K562 (cell line): ENCODE measurements at regions not wholly inside any gene's neighbourhood (a gene's known extent, or its start where the extent isn't known, plus 50 kb on each side); places are given as distances from the start of the nearest gene placed in this dataset.

ENCODE experiments used
- ATAC-seq: fragments of 200-7000 bp; cut with Tn5 transposase; 3 replicates; pipeline ENCODE4 v1.9.1; 2020; ENCODE audit warnings: moderate library complexity
- BruUV-seq: library from RNA; stranded (reverse); fragments of 400-500 nt; replicated peaks from 2 replicates; lab custom pipeline; 2021; lab: Mats Ljungman, UMichigan
- CTCF ChIA-PET: fragments of 300-600 bp; formaldehyde crosslinking; extraction: SDS; loops from one replicate; lab custom pipeline; 2021; ENCODE audit warnings: low intra/inter-chr PET ratio; lab: Yijun Ruan, JAX
- POLR2A ChIA-PET: fragments of 300-600, 350-650 bp; sonication (Branson Sonifier 250); formaldehyde crosslinking; extraction: SDS; loops from one replicate; lab custom pipeline; 2021; ENCODE audit warnings: antibody characterized with exemption, inconsistent platforms; lab: Yijun Ruan, JAX
- DNase-seq, 4 experiments: peaks; one replicate each; pipeline versions ENCODE4 v3.0.0 to v3.0.0-alpha.2; 2011 to 2018; ENCODE audit warnings: low spot score in 3 of 4, mixed read lengths in 3 of 4; ENCODE audit errors: extremely low read depth in 1 of 4
- FAIRE-seq: peaks from 2 replicates; lab custom pipeline; 2011; peaks lifted over from hg19 to GRCh38; lab: Jason Lieb, UNC
- H2AFZ ChIP-seq: 2 replicates; pipeline ENCODE4 v1.6.0; 2011; ENCODE audit warnings: low read depth, low read length, control low read depth, inconsistent platforms
- H3K27ac ChIP-seq: fragments of 200-600 bp; 3 replicates; pipeline ENCODE4 v1.8.0; 2011; ENCODE audit warnings: low read depth, mild to moderate bottlenecking, control low read depth, inconsistent platforms, low read length, moderate library complexity, mixed read lengths; ENCODE audit errors: extremely low read depth
- H3K27me3 ChIP-seq, 2 experiments: fragments of 300-600 bp in 1 of 2; 2 replicates in 1 of 2; 3 replicates in 1 of 2; pipeline versions ENCODE4 v1.6.0 to v1.8.0; 2011; ENCODE audit warnings: inconsistent platforms in 2 of 2, low read length in 2 of 2, mild to moderate bottlenecking in 1 of 2, mixed read lengths in 1 of 2, moderate library complexity in 1 of 2; ENCODE audit not compliant: control insufficient read depth in 2 of 2, insufficient read depth in 2 of 2
- H3K36me3 ChIP-seq: fragments of 300-600 bp; 3 replicates; pipeline ENCODE4 v1.8.0; 2011; ENCODE audit warnings: mild to moderate bottlenecking, low read length, inconsistent platforms; ENCODE audit not compliant: control insufficient read depth, insufficient read depth
- H3K4me1 ChIP-seq, 2 experiments: fragments of 200-600 bp in 1 of 2; replicated peaks in 1 of 2; 2 replicates in 1 of 2; 3 replicates in 1 of 2; pipeline versions ENCODE4 v1.5.1 to v1.8.0; 2011; ENCODE audit warnings: inconsistent platforms in 2 of 2, low read length in 2 of 2, mild to moderate bottlenecking in 1 of 2, mixed read lengths in 1 of 2, moderate library complexity in 1 of 2; ENCODE audit not compliant: control insufficient read depth in 2 of 2, insufficient read depth in 2 of 2
- H3K4me2 ChIP-seq: 2 replicates; pipeline ENCODE4 v1.6.1; 2011; ENCODE audit warnings: low read length, control low read depth, inconsistent platforms, mixed read lengths; ENCODE audit not compliant: insufficient read depth
- H3K4me3 ChIP-seq: fragments of 200-600 bp; sonication (generic), shearing (Covaris generic); 2 replicates; pipeline ENCODE4 v1.5.1; 2016; ENCODE audit warnings: control low read depth, inconsistent platforms
- H3K79me2 ChIP-seq: fragments of 200-600 bp; 3 replicates; pipeline ENCODE4 v1.8.0; 2011; ENCODE audit warnings: low read length, inconsistent platforms; ENCODE audit not compliant: control insufficient read depth, insufficient read depth
- H3K9ac ChIP-seq, 2 experiments: 2 replicates each; pipeline versions ENCODE4 v1.6.0 to v1.6.1; 2011; ENCODE audit warnings: low read depth in 2 of 2, low read length in 2 of 2, control low read depth in 1 of 2, inconsistent platforms in 1 of 2, mild to moderate bottlenecking in 1 of 2, mixed read lengths in 1 of 2; ENCODE audit not compliant: insufficient read depth in 1 of 2
- H3K9me1 ChIP-seq: one replicate; pipeline ENCODE4 v1.6.0; 2011; ENCODE audit warnings: inconsistent platforms, mild to moderate bottlenecking, low read length, moderate library complexity; ENCODE audit not compliant: control insufficient read depth, insufficient read depth
- H3K9me3 ChIP-seq: replicated peaks from 2 replicates; pipeline ENCODE4 v1.5.1; 2011; ENCODE audit warnings: low read depth, low read length, inconsistent platforms; ENCODE audit not compliant: control insufficient read depth, insufficient read depth
- H4K20me1 ChIP-seq: replicated peaks from 2 replicates; pipeline ENCODE4 v1.6.1; 2011; ENCODE audit warnings: low read length, inconsistent platforms, mixed read lengths; ENCODE audit not compliant: control insufficient read depth, insufficient read depth
- CREB1 ChIP-seq, 2 experiments: sonication (generic) in 1 of 2; formaldehyde crosslinking in 1 of 2; IDR thresholded peaks; 2 replicates each; pipeline versions ENCODE4 v1.6.1 to v1.8.0; 2012 to 2022; ENCODE audit warnings: inconsistent platforms in 1 of 2, mild to moderate bottlenecking in 1 of 2, missing genetic modification reagents in 1 of 2, moderate library complexity in 1 of 2
- KLF10 ChIP-seq: fragments of 250-450 bp; sonication (Bioruptor Pico); IDR thresholded peaks from 2 replicates; pipeline ENCODE4 v1.6.1; 2021; ENCODE audit warnings: matching md5 sums
- MNT ChIP-seq, 2 experiments: fragments of 450-650 bp; conservative IDR thresholded peaks; 2 replicates each; pipeline ENCODE4 v1.6.1; 2017; ENCODE audit warnings: mild to moderate bottlenecking in 2 of 2, moderate library complexity in 2 of 2
- MTA3 ChIP-seq: fragments of 450-650 bp; formaldehyde crosslinking; IDR thresholded peaks from 2 replicates; pipeline ENCODE4 v1.6.1; 2017; ENCODE audit warnings: mild to moderate bottlenecking, borderline replicate concordance
- PCBP1 ChIP-seq: fragments of 200-400 bp; formaldehyde crosslinking; IDR thresholded peaks from 2 replicates; pipeline ENCODE4 v1.6.1; 2018; ENCODE audit warnings: mild to moderate bottlenecking, low read depth, low read length; ENCODE audit not compliant: poor library complexity, severe bottlenecking
- POLR2B ChIP-seq: fragments of 450-650 bp; IDR thresholded peaks from 2 replicates; pipeline ENCODE4 v1.6.1; 2018; ENCODE audit warnings: low read depth; ENCODE audit not compliant: partially characterized antibody
- XRCC3 ChIP-seq: fragments of 450-650 bp; IDR thresholded peaks from 2 replicates; pipeline ENCODE4 v1.6.1; 2017; ENCODE audit warnings: mild to moderate bottlenecking, moderate library complexity
- ZNF124 ChIP-seq: sonication (generic); formaldehyde crosslinking; IDR thresholded peaks from 2 replicates; pipeline ENCODE4 v1.8.1; 2022; ENCODE audit warnings: missing genetic modification reagents
- ZNF133 ChIP-seq: fragments of 250-450 bp; sonication (Bioruptor Pico); IDR thresholded peaks from 2 replicates; pipeline ENCODE4 v1.4.0; 2020; ENCODE audit warnings: mild to moderate bottlenecking
- ZNF316 ChIP-seq: fragments of 450-650 bp; IDR thresholded peaks from 2 replicates; pipeline ENCODE4 v1.6.1; 2016
- WGBS: fragments of 100-300 bp; shearing (Covaris generic); methylation state at CpG from one replicate; pipeline ENCODE4 v1.1.6; 2016; ENCODE audit warnings: low coverage, mixed read lengths; ENCODE audit not compliant: insufficient coverage; ENCODE audit errors: missing lambda C conversion rate; 5-methylcytosine and 5-hydroxymethylcytosine counted together
- in situ Hi-C: fragments of 300-500 bp; cut with MboI; formaldehyde crosslinking; loops from 4 replicates; pipeline ENCODE4 v1.15.0; 2018; ENCODE audit warnings: inconsistent platforms, mixed read lengths
- intact Hi-C: fragments of 100-400 bp; cut with micrococcal nuclease; formaldehyde crosslinking; loops from 2 replicates; pipeline ENCODE4 v1.14.2; 2022
- TF ChIP-seq, protein P1 (sequence below), 3 experiments: IDR thresholded peaks in 2 of 3; conservative IDR thresholded peaks in 1 of 3; 2 replicates each; pipeline ENCODE4 v1.5.1; 2011 to 2012; ENCODE audit warnings: low read length in 3 of 3, mild to moderate bottlenecking in 3 of 3, control low read depth in 2 of 3, improper control_type of control experiment in 1 of 3, inconsistent platforms in 1 of 3, low read depth in 1 of 3, mixed read lengths in 1 of 3, moderate library complexity in 1 of 3; ENCODE audit not compliant: insufficient read depth in 2 of 3
- TF ChIP-seq, protein P2 (sequence below): fragments of 450-650 bp; conservative IDR thresholded peaks from 2 replicates; pipeline ENCODE4 v1.6.1; 2016; ENCODE audit warnings: missing genetic modification characterization, low read depth, mild to moderate bottlenecking, missing compliant biosample characterization, moderate library complexity
- TF ChIP-seq, protein P3 (sequence below): fragments of 250-450 bp; sonication (Bioruptor Pico); IDR thresholded peaks from 2 replicates; pipeline ENCODE4 v1.8.0; 2022; ENCODE audit warnings: inconsistent platforms, mild to moderate bottlenecking, moderate library complexity, borderline replicate concordance

GRCh38 chr13:30835442-30835841, 70.6 kb upstream of the MEDAG start (continued):
- TF ChIP-seq, protein P1, sequence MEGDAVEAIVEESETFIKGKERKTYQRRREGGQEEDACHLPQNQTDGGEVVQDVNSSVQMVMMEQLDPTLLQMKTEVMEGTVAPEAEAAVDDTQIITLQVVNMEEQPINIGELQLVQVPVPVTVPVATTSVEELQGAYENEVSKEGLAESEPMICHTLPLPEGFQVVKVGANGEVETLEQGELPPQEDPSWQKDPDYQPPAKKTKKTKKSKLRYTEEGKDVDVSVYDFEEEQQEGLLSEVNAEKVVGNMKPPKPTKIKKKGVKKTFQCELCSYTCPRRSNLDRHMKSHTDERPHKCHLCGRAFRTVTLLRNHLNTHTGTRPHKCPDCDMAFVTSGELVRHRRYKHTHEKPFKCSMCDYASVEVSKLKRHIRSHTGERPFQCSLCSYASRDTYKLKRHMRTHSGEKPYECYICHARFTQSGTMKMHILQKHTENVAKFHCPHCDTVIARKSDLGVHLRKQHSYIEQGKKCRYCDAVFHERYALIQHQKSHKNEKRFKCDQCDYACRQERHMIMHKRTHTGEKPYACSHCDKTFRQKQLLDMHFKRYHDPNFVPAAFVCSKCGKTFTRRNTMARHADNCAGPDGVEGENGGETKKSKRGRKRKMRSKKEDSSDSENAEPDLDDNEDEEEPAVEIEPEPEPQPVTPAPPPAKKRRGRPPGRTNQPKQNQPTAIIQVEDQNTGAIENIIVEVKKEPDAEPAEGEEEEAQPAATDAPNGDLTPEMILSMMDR (IDR thresholded peaks at IDR 0.05 in 2 of 3, conservative IDR thresholded peaks at IDR 0.05 in 1 of 3; ENCODE audit: insufficient read depth in 2 of 3, low read depth in 1 of 3, low read length in 3 of 3), result no peak
- no peak for TF ChIP-seq KLF10
- TF ChIP-seq, all 486 proteins: peak for 2

DNA sequence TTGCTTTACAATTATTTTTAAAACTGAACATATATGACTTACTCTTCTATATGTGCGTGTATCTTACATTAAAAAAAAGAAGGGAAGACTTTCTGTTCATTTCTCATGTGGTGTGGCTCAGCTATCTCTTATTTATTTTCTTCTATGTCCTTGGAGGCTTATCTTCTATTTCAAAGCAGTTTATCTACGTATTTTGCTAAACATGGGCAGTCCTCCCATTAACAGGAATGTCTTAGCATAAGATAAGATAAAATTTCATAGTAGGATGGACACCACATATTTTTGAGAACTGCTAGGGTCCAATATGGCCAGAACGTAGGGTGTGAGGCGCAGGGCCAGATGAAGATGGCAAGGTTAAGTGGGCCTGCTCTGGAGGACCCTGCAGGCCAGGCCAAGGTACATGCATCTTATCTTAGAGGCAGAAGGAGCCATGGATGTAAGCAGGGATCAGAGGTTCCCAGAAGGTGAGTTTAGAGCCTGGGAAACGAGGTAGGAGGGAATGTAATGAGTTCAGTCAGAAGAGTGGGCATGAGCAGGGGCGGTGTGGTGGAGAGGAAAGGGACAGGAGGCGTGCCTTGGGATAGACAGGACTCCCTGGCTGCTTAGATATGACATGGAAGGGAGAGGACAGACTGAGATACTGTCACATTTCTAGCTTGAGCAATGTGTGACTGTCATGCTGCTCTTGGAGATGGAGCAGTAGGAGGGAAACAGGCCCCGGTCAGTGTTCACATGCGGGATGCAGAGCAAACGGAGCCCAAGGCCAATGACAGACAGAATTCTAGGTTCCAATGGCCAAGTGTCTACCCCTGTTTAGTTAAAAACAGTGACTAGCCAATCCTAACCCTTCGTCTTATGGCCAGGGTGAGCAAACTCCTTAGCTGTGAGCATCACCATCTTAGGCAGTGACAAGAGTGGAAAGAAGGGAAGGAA, 68.6 kb upstream of the MEDAG start:
- ATAC-seq (no peak), DNase-seq (no peak), FAIRE-seq (no peak)
- Histone ChIP-seq H3K36me3 (no peaks in the 10 kb centered on the region), H3K27ac (no peak overlapping the region), H3K9me1 (no peaks in the 10 kb centered on the region), H2AFZ (no peak overlapping the region), H3K27me3 (peaks cover 0 to 10% of the 10 kb centered on the region in 2 experiments; a peak in 1 of 5 replicates), H4K20me1 (no peaks in the 10 kb centered on the region), H3K79me2 (no peaks in the 10 kb centered on the region), H3K4me2 (no peak overlapping the region), H3K9me3 (no peaks in the 10 kb centered on the region), H3K4me1 (peaks cover 0 to 4% of the 10 kb centered on the region in 2 experiments; a peak in 2 of 5 replicates), H3K4me3 (no peak overlapping the region), H3K9ac (no peak overlapping the region)
- ChIA-PET POLR2A (no interaction called here), CTCF (no interaction called here)
- no peak for TF ChIP-seq MNT (conservative IDR thresholded peaks at IDR 0.05)
- TF ChIP-seq ZNF124 (CRISPR knock-in tag), result no peak
- TF ChIP-seq, protein P2, sequence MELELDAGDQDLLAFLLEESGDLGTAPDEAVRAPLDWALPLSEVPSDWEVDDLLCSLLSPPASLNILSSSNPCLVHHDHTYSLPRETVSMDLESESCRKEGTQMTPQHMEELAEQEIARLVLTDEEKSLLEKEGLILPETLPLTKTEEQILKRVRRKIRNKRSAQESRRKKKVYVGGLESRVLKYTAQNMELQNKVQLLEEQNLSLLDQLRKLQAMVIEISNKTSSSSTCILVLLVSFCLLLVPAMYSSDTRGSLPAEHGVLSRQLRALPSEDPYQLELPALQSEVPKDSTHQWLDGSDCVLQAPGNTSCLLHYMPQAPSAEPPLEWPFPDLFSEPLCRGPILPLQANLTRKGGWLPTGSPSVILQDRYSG (tag), result no peak
- no peak for TF ChIP-seq ZNF133 (CRISPR knock-in tag)
- no peak for TF ChIP-seq ZNF316
- no peak for TF ChIP-seq PCBP1
- TF ChIP-seq, protein P3, sequence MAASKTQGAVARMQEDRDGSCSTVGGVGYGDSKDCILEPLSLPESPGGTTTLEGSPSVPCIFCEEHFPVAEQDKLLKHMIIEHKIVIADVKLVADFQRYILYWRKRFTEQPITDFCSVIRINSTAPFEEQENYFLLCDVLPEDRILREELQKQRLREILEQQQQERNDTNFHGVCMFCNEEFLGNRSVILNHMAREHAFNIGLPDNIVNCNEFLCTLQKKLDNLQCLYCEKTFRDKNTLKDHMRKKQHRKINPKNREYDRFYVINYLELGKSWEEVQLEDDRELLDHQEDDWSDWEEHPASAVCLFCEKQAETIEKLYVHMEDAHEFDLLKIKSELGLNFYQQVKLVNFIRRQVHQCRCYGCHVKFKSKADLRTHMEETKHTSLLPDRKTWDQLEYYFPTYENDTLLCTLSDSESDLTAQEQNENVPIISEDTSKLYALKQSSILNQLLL (CRISPR knock-in tag), result no peak
- TF ChIP-seq CREB1 (IDR thresholded peaks at IDR 0.05), result no peak
- TF ChIP-seq CREB1 (CRISPR knock-in tag; IDR thresholded peaks at IDR 0.05), result no peak
- no peak for TF ChIP-seq MTA3
- TF ChIP-seq XRCC3, result no peak
- no peak for TF ChIP-seq POLR2B
- in situ Hi-C loops (no loop called here), intact Hi-C loops (no loop called here)
- no TSS peak for BruUV-seq
- 0% methylated on average over 9 of the region's 11 CpGs for WGBS
